IPS-18a (cell line): ENCODE measurements at regions not wholly inside any gene's neighbourhood (a gene's known extent, or its start where the extent isn't known, plus 50 kb on each side); places are given as distances from the start of the nearest gene placed in this dataset.
"Not testable (repeated sequence)": the region's sequence is repeated elsewhere in the genome, so short reads cannot be mapped to it uniquely, and the experiment has no call there.

Source experiments
- H3K27ac ChIP-seq: one replicate; pipeline ENCODE4 v1.5.1; 2013; ENCODE audit warnings: low read length
- H3K27me3 ChIP-seq: one replicate; pipeline ENCODE4 v1.6.1; 2013; ENCODE audit warnings: mild to moderate bottlenecking, low read length; ENCODE audit not compliant: control insufficient read depth, insufficient read depth
- H3K36me3 ChIP-seq: one replicate; pipeline ENCODE4 v1.6.1; 2013; ENCODE audit warnings: low read depth, low read length; ENCODE audit not compliant: control insufficient read depth
- H3K4me1 ChIP-seq: one replicate; pipeline ENCODE4 v1.6.1; 2013; ENCODE audit warnings: low read depth, low read length; ENCODE audit not compliant: control insufficient read depth
- H3K4me3 ChIP-seq: one replicate; pipeline ENCODE4 v1.5.1; 2013; ENCODE audit warnings: low read length
- H3K9ac ChIP-seq: one replicate; pipeline ENCODE4 v1.6.1; 2013; ENCODE audit warnings: mild to moderate bottlenecking, low read length, moderate library complexity
- H3K9me3 ChIP-seq: one replicate; pipeline ENCODE4 v1.6.1; 2013; ENCODE audit warnings: low read depth, low read length; ENCODE audit not compliant: control insufficient read depth

DNA sequence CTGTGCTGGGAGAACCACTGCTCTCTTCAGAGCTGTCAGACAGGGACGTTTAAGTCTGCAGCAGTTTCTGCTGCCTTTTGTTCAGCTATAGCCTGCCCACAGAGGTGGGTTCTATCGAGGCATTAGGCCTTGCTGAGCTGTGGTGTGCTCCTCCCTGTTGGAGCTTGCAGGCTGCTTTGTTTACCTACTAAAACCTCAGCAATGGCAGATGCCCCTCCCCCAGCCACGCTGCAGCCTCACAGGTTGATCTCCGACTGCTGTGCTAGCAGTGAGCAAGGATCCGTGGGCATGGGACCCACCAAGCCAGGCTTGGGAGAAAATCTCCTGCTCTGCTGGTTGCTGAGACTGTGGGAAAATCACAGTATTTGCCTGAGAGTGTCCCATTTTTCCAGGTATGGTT lies 133.8 kb upstream of the UBQLN2 start:
- Histone ChIP-seq H3K4me1 (no peaks in the 10 kb centered on the region), H3K27ac (no peak overlapping the region), H3K36me3 (no peaks in the 10 kb centered on the region), H3K9ac (no peak overlapping the region), H3K4me3 (no peak overlapping the region), H3K9me3 (peaks cover 32% of the 10 kb centered on the region), H3K27me3 (no peaks in the 10 kb centered on the region)

DNA sequence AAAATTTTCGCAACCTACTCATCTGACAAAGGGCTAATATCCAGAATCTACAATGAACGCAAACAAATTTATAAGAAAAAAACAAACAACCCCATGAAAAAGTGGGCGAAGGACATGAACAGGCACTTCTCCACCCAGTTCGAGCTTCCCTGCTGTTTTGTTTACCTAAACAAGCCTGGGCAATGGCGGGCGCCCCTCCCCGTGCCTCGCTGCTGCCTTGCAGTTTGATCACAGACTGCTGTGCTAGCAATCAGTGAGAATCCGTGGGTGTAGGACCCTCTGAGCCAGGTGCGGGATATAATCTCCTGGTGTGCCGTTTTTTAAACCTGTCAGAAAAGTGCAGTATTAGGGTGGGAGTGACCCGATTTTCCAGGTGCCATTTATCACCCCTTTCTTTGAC lies 111.4 kb upstream of the UBQLN2 start:
- not testable (repeated sequence) for H3K27ac ChIP-seq, H3K36me3 ChIP-seq, H3K9ac ChIP-seq, H3K4me3 ChIP-seq, H3K27me3 ChIP-seq, H3K4me1 ChIP-seq
- H3K9me3 ChIP-seq, result peaks cover 27% of the 10 kb centered on the region

DNA sequence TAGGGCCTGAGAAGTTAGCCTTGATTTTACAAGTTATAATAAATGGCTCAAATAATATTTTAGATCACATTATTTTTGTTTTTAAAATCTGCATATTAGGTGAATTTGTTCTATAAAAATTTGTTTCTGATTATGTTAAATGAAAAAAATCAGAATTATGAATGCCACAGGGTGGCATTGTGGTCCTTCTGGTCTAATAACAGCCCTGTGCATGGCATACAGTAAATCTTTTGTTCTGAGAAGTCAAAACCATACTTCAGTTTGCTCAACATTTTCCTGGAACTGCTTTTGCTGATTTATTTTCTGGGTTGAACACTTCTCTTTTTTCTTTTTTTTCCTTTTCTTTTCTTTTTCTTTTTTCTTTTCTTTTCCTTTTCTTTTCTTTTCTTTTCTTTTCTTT lies 101.0 kb upstream of the UBQLN2 start:
- Histone ChIP-seq H3K27me3 (no peaks in the 10 kb centered on the region), H3K4me1 (no peaks in the 10 kb centered on the region), H3K9me3 (peaks cover 44% of the 10 kb centered on the region), H3K36me3 (no peaks in the 10 kb centered on the region), H3K9ac (no peak overlapping the region), H3K4me3 (no peak overlapping the region), H3K27ac (no peak overlapping the region)

DNA sequence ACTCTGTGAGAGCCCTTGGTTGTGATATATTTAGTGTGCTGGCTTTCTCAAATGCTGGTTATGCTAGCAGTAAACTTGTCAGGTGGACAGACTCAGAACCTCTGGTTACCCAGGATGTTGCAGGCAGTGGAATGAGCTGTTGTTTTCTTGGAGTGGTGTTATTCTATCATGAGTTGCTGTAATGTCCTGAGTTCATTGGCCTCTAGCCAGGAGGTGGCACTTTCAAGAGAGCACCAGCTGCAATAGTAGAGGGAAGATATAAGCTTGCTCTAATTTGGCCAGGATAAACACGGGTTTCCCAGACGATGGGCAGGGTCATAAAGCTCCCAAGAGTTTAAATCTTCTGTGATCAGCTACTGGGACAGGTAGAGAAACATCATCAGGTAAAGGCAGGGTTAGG lies 95.0 kb upstream of the UBQLN2 start:
- Histone ChIP-seq H3K4me3 (no peak overlapping the region), H3K36me3 (no peaks in the 10 kb centered on the region), H3K9me3 (peaks cover 55% of the 10 kb centered on the region), H3K27ac (no peak overlapping the region), H3K27me3 (no peaks in the 10 kb centered on the region), H3K4me1 (no peaks in the 10 kb centered on the region), H3K9ac (no peak overlapping the region)

DNA sequence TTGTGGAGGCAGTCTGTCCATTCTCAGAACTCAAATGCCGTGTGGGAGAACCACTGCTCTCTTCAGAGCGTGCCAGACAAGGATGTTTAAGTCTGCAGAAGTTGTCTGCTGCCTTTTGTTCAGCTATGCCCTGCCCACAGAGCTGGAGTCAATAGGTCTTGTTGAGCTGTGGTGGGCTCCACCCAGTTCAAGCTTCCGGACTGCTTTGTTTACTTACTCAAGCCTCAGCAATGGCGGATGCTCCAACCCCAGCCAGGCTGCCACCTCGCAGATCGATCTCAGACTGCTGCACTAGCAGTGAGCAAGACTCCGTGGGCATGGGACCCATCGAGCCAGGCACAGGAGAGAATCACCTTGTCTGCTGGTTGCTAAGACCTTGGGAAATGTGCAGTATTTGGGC lies 68.5 kb upstream of the UBQLN2 start:
- H3K36me3 ChIP-seq, H3K9ac ChIP-seq, H3K4me1 ChIP-seq, H3K27ac ChIP-seq, H3K4me3 ChIP-seq, H3K27me3 ChIP-seq: not testable (repeated sequence)
- H3K9me3 ChIP-seq, result peaks cover 42% of the 10 kb centered on the region

DNA sequence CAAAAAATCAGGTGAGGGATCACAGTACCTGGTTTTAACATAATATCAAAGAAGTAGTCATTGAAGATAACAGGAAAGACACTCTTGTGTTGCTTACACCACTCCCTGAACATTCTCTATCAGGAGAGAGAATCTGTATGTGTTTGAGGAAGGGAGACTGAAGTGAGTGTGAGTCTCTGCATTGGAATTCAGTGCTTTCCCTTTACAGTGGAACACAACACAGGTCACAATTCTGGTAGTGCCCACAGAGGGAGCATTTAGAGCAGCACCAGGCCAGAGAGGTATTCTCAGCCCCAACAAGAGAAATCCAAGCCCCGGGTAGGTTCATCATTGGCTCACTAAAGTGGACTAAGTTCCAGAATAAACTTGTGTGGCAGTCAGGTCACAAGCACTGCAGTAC lies 64.7 kb upstream of the UBQLN2 start:
- Histone ChIP-seq H3K9me3 (peaks cover 61% of the 10 kb centered on the region), H3K4me1 (no peaks in the 10 kb centered on the region), H3K9ac (no peak overlapping the region), H3K36me3 (no peaks in the 10 kb centered on the region), H3K27ac (no peak overlapping the region), H3K27me3 (no peaks in the 10 kb centered on the region), H3K4me3 (no peak overlapping the region)

DNA sequence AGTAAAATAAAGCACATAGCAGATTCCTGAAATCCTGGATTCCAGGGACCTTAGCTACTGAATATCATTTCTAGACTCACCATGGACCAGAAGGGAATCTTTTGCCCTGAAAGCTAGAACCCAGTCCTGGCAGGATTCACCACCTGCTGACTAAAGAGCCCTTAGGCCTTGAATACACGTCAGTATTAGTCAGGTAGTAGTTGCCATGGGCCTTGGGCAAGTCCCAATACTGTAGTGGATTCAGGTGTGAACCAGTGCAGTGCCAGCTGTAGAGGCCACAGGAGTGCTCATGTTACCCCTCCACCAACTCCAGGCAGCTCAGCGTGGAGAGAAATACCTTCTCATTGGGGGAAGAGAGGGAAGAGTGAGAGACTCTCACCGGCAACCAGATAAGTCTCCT lies 64.1 kb upstream of the UBQLN2 start:
- H3K9ac ChIP-seq, result no peak overlapping the region

DNA sequence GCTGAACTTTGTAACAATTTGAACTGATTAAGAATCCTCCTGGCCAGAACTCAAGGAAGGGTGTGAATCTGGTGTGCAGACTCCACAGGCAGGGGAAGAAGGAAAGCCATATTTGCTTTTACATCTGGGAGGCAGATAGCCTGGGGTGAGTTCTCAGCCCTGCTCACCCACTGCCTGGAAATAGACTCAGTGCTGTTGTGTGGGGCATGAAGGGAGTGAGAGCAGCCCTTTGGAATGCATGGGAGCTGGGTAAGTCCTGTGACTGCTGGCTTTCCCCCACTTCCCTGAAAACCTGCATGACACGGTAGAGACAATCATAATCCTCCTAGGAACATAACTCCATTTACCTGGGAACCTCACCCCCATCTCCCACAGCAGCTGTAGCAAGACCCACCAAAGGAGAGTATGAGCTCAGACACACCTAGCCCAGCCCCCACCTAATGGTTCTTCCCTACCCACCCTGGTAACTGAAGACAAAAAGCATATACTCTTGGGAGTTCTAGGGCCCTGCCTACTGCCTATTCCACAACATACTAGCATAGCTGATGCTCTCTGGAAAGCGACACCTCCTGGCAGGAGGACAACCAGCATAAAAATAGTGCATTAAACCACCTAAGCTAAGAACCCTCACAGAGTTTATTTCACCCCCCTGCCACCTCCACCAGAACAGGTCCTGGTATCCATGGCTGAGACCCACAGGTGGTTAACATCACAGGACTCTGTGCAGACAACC lies 59.3 kb upstream of the UBQLN2 start:
- Histone ChIP-seq H3K27ac (no peak overlapping the region), H3K36me3 (no peaks in the 10 kb centered on the region), H3K9ac (no peak overlapping the region), H3K4me1 (no peaks in the 10 kb centered on the region), H3K27me3 (no peaks in the 10 kb centered on the region), H3K9me3 (peaks cover 59% of the 10 kb centered on the region), H3K4me3 (no peak overlapping the region)

More for the DNA sequence above, 64.1 kb upstream of the UBQLN2 start:
- H3K9me3 ChIP-seq, result peaks cover 62% of the 10 kb centered on the region
- no peaks in the 10 kb centered on the region for H3K4me1 ChIP-seq
- no peaks in the 10 kb centered on the region for H3K27me3 ChIP-seq
- no peaks in the 10 kb centered on the region for H3K36me3 ChIP-seq
- H3K27ac ChIP-seq, result no peak overlapping the region
- H3K4me3 ChIP-seq, result no peak overlapping the region

DNA sequence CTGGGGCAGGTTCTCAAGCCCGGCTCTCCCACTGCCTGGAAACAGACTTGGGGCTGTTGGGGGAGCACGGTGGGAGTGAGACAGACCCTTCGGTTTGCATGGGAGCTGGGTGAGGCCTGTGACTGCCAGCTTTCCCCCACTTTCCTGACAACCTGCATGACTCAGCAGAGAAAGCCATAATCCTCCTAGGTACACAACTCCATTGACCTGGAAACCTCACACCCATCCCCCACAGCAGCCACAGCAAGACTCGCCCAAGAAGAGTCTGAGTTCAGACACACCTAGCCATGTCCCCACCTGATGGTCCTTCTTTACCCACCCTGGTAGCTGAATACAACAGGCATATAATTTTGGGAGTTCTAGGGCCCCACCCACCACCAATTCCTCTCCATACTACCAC lies 57.6 kb upstream of the UBQLN2 start:
- Histone ChIP-seq H3K36me3 (no peaks in the 10 kb centered on the region), H3K4me3 (no peak overlapping the region), H3K27ac (no peak overlapping the region), H3K9ac (no peak overlapping the region), H3K27me3 (no peaks in the 10 kb centered on the region), H3K9me3 (peaks cover 51% of the 10 kb centered on the region), H3K4me1 (no peaks in the 10 kb centered on the region)
